Mammary epithelial cell (primary cell): ENCODE measurements at regions not wholly inside any gene's neighbourhood (a gene's known extent, or its start where the extent isn't known, plus 50 kb on each side); places are given as distances from the start of the nearest gene placed in this dataset.

Source experiments
- CTCF ChIP-seq, 2 donors: IDR thresholded peaks in 1 of 2; conservative IDR thresholded peaks in 1 of 2; 2 replicates each; pipeline ENCODE4 v1.5.1; 2011 to 2012; ENCODE audit warnings: inconsistent platforms in 2 of 2, low read length in 2 of 2, mild to moderate bottlenecking in 2 of 2, control low read depth in 1 of 2, low read depth in 1 of 2; ENCODE audit not compliant: insufficient read depth in 1 of 2; ENCODE audit errors: extremely low read depth in 1 of 2
- EZH2 ChIP-seq: IDR thresholded peaks from 2 replicates; pipeline ENCODE4 v1.6.1; 2012; ENCODE audit warnings: low read length, inconsistent platforms, borderline replicate concordance

- no peak for TF ChIP-seq CTCF (conservative IDR thresholded peaks at IDR 0.05 in 1 of 2, IDR thresholded peaks at IDR 0.05 in 1 of 2; ENCODE audit: extremely low read depth in 1 of 2, insufficient read depth in 1 of 2, low read depth in 1 of 2, low read length in 2 of 2)
- TF ChIP-seq EZH2: no peak
These were observed 627.7 kb downstream of the TNS3 start for GRCh38 chr7:46954181-46954580.
